RWPE2 (cell line): ENCODE measurements at regions not wholly inside any gene's neighbourhood (a gene's known extent, or its start where the extent isn't known, plus 50 kb on each side); places are given as distances from the start of the nearest gene placed in this dataset.

Experiments
- ATAC-seq: fragments of 200-7000 bp; cut with Tn5 transposase; 3 replicates; pipeline ENCODE4 v1.9.1; 2021; ENCODE audit warnings: low read depth
- DNase-seq: peaks from one replicate; pipeline ENCODE4 v3.0.0-alpha.2; 2020; ENCODE audit warnings: low spot score
- H3K27ac ChIP-seq: fragments of 450-650 bp; 2 replicates; pipeline ENCODE4 v1.5.1; 2017; ENCODE audit warnings: mild to moderate bottlenecking; ENCODE audit not compliant: poor library complexity, severe bottlenecking
- H3K27me3 ChIP-seq: fragments of 250-450 bp; sonication (Bioruptor Pico); 2 replicates; pipeline ENCODE4 v1.5.1; 2021; ENCODE audit warnings: mild to moderate bottlenecking, moderate library complexity; ENCODE audit not compliant: insufficient read depth, poor library complexity, severe bottlenecking
- H3K36me3 ChIP-seq: fragments of 250-450 bp; sonication (Bioruptor Pico); 2 replicates; pipeline ENCODE4 v1.5.1; 2020; ENCODE audit warnings: low read depth, mild to moderate bottlenecking, moderate library complexity
- H3K4me1 ChIP-seq: fragments of 250-450 bp; sonication (Bioruptor Pico); 2 replicates; pipeline ENCODE4 v1.5.1; 2021; ENCODE audit warnings: mild to moderate bottlenecking, moderate library complexity; ENCODE audit not compliant: insufficient read depth, poor library complexity, severe bottlenecking
- H3K4me3 ChIP-seq: fragments of 250-450 bp; sonication (Bioruptor Pico); 2 replicates; pipeline ENCODE4 v1.5.1; 2021; ENCODE audit warnings: mild to moderate bottlenecking, moderate library complexity; ENCODE audit not compliant: severe bottlenecking
- H3K9me3 ChIP-seq: fragments of 250-450 bp; sonication (Bioruptor Pico); 2 replicates; pipeline ENCODE4 v1.5.1; 2021; ENCODE audit warnings: mild to moderate bottlenecking, moderate library complexity; ENCODE audit not compliant: severe bottlenecking
- TF ChIP-seq, protein P1 (sequence below): fragments of 450-650 bp; IDR thresholded peaks from one replicate; pipeline ENCODE4 v1.5.1; 2017; ENCODE audit warnings: mild to moderate bottlenecking, moderate library complexity; ENCODE audit not compliant: poor library complexity, severe bottlenecking

DNA sequence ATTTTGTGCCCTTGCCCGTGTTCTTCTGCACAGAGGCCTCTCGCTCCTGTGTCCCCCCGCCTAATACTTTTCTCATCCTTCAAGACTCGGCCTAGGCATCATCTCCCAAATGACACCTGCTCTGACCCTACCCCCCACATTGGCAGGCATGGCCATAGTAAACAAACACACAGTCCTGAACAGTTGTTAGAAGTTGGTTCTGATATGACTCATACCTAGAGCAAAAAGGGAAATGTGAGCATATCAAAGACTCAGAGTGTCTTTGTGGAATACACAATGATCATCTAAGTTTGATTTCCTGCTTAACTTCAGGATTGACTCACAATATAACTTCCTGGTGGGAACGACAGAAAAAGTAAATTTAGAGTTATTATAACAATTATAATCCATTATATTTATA, 120.5 kb downstream of the POLR2M start:
- ATAC-seq (0 out of 3 replicates have a peak, but pooled peaks have one; percentile 31), DNase-seq (no peak)
- no peaks in the 10 kb centered on the region for H3K4me1 ChIP-seq
- H3K9me3 ChIP-seq = no peaks in the 10 kb centered on the region
- no peaks in the 10 kb centered on the region for H3K36me3 ChIP-seq
- TF ChIP-seq, protein P1, sequence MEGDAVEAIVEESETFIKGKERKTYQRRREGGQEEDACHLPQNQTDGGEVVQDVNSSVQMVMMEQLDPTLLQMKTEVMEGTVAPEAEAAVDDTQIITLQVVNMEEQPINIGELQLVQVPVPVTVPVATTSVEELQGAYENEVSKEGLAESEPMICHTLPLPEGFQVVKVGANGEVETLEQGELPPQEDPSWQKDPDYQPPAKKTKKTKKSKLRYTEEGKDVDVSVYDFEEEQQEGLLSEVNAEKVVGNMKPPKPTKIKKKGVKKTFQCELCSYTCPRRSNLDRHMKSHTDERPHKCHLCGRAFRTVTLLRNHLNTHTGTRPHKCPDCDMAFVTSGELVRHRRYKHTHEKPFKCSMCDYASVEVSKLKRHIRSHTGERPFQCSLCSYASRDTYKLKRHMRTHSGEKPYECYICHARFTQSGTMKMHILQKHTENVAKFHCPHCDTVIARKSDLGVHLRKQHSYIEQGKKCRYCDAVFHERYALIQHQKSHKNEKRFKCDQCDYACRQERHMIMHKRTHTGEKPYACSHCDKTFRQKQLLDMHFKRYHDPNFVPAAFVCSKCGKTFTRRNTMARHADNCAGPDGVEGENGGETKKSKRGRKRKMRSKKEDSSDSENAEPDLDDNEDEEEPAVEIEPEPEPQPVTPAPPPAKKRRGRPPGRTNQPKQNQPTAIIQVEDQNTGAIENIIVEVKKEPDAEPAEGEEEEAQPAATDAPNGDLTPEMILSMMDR = no peak
- H3K4me3 ChIP-seq = no peak overlapping the region
- H3K27ac ChIP-seq = no peak overlapping the region
- H3K27me3 ChIP-seq = no peaks in the 10 kb centered on the region

DNA sequence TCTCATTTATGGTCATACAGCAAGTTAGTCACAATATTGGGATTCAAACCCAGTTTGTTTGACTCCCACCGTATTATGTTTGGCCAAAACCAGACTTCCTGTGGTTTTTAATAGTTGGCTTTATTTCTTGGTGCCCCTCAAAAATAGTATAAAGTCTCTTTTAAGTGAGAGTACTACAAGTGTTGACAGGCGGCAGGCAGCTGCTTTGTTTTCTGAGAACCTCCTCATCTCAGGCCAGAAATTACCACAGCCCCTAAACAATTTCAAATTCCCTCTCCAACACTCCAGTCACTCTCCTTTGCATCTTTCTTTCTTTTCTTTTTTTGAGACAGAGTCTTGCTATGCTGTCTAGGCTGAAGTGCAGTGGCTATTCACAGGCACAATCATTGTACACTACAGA, 121.5 kb downstream of the POLR2M start:
- DNase-seq = no peak

DNA sequence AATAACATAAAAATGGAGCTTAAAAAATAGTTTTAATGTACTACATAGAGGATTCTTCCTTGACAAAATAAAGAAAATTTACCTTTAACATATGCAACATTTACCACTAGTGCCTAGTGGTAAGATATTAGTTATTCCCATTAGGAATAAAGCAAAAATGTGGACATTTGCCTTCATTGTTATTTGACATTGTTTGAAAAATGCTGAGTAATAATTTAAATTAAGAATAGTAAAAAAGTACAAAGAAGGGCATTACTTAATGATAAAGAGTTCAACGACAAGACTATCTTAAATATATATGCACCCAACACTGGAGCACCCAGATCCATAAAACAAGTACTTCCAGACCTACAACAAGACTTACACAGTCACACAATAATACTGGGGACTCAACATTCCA, 125.7 kb downstream of the POLR2M start:
- TF ChIP-seq, protein P1 = no peak
- Histone ChIP-seq H3K4me1 (no peaks in the 10 kb centered on the region), H3K4me3 (no peak overlapping the region), H3K36me3 (no peaks in the 10 kb centered on the region), H3K27ac (no peak overlapping the region), H3K27me3 (peaks cover 5% of the 10 kb centered on the region), H3K9me3 (no peaks in the 10 kb centered on the region)
- DNase-seq (no peak), ATAC-seq (no peak)

More for the DNA sequence above, 121.5 kb downstream of the POLR2M start:
- no peaks in the 10 kb centered on the region for H3K9me3 ChIP-seq
- TF ChIP-seq, protein P1 = no peak
- no peak overlapping the region for H3K4me3 ChIP-seq
- no peaks in the 10 kb centered on the region for H3K4me1 ChIP-seq
- H3K36me3 ChIP-seq = no peaks in the 10 kb centered on the region
- H3K27ac ChIP-seq = no peak overlapping the region
- peaks cover 3% of the 10 kb centered on the region for H3K27me3 ChIP-seq
- no peak for ATAC-seq

DNA sequence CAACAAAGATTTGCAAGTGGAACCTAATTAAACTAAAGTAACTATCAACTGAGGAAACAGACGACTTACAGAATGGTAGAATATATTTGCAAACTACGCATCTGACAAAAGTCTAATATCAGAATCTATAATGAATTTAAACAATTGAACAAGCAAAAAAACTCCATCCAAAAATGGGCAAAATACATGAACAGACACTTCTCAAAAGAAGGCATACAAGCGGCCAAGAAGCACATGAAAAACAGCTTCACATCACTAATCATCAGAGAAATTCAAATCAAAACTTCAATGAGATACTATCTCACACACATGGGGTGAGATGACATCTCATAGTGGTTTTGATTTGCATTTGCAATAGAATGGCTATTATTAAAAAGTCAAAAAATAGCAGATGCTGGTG, 128.6 kb downstream of the POLR2M start:
- Histone ChIP-seq H3K36me3 (no peaks in the 10 kb centered on the region), H3K27ac (no peak overlapping the region), H3K4me3 (no peak overlapping the region), H3K4me1 (no peaks in the 10 kb centered on the region), H3K9me3 (no peaks in the 10 kb centered on the region), H3K27me3 (peaks cover 5% of the 10 kb centered on the region)
- no peak for ATAC-seq
- DNase-seq = no peak
- TF ChIP-seq, protein P1 = no peak

DNA sequence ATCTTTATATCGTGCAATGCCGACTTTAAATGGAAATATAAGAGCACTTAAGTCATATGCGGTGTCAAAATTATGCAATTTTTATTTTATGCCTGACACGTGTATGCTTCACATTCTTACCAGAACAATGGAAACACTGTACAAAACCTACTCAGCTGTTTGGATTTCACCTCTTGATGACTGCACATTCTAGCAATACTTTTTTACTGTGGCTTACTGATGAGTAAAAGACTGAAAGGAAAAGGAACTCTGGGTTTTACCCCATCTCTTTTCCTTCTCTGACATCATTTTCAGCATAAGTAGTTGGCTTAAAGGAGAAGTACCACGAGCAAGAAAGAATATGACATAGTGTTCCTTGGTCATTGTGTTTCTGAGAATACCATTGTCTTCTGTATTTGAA, 142.8 kb downstream of the POLR2M start:
- DNase-seq = no peak
- ATAC-seq = no peak
- no peaks in the 10 kb centered on the region for H3K4me1 ChIP-seq
- H3K9me3 ChIP-seq = no peaks in the 10 kb centered on the region
- H3K27ac ChIP-seq = no peak overlapping the region
- H3K27me3 ChIP-seq = no peaks in the 10 kb centered on the region
- H3K36me3 ChIP-seq = no peaks in the 10 kb centered on the region
- no peak overlapping the region for H3K4me3 ChIP-seq
- TF ChIP-seq, protein P1 = no peak
